Eye (tissue), 1 donor: ENCODE measurements at regions not wholly inside any gene's neighbourhood (a gene's known extent, or its start where the extent isn't known, plus 50 kb on each side); places are given as distances from the start of the nearest gene placed in this dataset.
"Not testable (repeated sequence)": the region's sequence is repeated elsewhere in the genome, so short reads cannot be mapped to it uniquely, and the experiment has no call there.

Experiments used
- DNase-seq: peaks from one replicate; pipeline ENCODE4 v3.0.0-alpha.2; 2015

GRCh38 chr3:177887475-177887874, 648.8 kb upstream of the KCNMB2 start:
- DNase-seq, result no peak

DNA sequence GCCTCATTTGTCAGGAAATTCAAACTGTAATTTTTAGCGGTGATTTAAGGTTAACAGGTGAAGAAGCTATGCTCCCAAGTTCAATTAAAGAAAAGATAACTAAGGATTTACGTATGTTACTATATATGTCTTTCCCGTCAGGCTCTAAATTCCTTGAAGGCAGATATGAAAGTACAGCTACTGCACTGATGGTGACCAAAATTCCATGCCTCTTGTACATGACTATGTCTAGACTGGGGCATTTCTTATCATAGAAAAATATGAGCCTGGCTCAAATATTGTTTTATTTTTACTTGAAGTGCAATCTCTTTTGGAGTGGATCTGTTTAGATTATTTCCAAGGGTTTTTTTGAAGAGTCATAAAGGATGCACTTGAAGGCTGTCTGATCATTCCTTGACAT, 647.1 kb upstream of the KCNMB2 start:
- no peak for DNase-seq

DNA sequence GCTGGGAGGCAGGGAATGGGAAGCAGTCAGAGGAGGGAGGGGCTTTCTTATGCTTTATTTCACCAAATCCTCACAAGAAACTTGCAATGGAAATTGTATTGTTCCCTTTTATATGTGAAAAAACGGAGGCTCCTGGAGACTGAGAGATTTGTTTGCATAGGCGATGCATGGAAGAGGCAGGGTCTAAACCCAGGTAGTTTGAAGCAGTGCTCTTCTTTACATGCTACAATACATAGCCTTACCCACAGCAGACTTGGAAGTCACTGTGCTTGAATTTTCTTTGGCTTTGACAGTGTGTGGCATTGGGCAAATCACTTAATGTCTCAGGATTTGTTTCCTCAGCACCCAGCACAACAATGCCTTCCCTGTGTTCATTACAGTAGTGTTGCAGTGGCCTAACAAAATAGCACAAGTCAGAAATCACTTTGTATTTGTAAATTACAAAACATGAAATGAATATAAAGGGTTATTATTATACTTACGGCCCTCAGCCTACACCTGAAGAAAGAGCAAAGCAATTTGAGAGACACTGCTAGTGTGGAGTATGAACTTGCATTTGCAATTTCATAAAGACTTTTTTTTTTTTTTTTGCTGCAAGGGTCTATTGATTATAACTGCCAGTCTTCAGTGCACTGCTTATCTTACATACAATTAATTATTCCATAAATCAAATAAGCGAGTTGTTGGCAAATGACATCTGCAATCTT, 646.4 kb upstream of the KCNMB2 start:
- DNase-seq, result no peak

DNA sequence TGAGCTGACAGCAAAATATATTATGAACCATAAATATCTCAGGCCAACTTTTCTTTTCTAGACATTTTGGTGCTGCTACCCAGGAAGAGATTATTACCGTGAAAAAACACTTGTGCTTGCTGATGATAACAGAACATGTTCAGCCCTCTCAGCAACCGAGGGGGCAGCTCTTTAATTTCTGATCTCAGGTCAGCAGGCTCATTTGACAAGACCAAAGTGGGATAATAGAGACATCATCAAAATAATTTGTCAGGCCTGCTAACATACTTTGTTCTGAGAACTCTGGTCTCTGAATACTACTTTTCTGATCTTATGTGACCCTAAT, 645.9 kb upstream of the KCNMB2 start:
- no peak for DNase-seq

GRCh38 chr3:177891569-177891968, 644.7 kb upstream of the KCNMB2 start:
- not testable (repeated sequence) for DNase-seq

DNA sequence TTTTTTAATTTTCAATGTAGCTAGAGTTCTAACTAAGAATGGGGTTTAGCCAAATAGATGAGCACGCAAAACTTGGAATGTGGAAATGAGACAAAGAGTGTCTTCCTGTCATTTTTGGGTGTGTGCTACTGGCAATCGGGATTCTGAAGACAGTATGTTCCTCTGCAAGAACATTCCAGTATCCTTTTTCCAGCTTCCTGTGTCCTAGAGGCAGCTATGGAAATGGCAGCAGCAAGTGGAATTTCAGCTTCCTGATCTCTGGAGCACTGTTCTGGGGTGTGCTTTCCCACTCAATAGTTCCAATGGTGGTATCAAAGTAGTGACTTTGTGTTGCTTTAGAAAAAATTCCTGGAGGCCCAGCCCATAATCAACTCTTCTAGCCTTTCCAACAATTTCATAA, 642.9 kb upstream of the KCNMB2 start:
- DNase-seq, result no peak

GRCh38 chr3:177894081-177894728, 642.0 kb upstream of the KCNMB2 start:
- no peak for DNase-seq

- DNase-seq, result no peak
Observed at GRCh38 chr3:177898185-177898584, 638.1 kb upstream of the KCNMB2 start.

DNA sequence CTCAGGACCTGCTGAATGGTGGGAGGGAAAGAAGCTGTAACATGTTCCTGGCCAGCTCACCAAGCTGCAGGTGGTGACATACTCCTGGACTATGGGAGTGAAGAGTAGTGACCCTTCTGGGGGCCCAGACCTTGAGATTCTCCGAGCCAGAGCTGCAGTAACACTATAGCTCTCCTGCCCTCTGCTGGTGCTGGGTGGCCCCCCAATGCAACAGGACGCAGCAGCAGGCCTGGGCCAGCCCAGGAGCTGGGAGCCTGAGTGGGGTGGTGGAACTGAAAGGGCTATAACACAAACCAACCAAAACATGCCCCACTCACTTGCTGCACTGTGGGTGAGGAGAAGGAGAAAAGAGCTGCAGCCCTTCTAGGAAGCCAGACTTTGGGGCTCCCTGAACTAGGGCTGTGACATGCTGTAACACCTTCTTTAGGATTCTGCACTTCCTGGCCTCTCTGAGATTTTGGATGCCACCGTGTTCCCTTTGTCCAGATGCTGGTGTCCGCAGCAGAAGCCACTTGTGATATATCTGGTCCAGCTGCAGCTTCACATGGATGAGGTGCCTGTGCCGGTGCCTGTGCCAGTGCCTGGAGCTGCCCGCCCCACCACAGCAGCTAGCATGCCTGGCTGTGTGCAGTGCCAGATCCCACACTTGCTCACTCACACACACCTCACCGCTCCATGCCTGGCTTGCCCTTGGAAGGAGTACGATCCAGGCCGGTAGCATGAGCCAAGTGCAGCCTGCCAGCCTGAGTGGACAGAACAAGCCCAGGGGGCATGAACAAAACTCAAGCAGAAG, 636.8 kb upstream of the KCNMB2 start:
- DNase-seq, result no peak

GRCh38 chr3:177902876-177903275, 633.4 kb upstream of the KCNMB2 start:
- DNase-seq, result no peak

DNA sequence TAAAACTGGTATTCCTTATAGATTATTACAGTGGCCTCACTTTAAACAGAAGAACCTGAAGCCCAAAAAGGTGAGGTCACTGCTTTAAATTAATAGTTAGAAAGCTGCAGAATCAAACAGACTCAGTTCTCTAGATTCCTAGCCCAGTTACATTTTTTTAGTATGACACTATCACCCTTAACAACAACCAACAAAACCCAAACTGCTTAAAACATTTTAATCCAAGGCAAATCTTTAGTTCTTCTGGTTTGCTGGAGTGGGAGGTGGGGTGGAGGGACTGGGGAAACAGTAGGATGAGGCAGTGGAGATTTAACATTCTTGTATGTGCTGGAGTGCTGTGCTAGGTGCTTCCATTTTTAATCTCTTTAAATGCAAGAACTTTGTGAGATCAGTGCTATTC, 631.6 kb upstream of the KCNMB2 start:
- DNase-seq, result no peak

DNA sequence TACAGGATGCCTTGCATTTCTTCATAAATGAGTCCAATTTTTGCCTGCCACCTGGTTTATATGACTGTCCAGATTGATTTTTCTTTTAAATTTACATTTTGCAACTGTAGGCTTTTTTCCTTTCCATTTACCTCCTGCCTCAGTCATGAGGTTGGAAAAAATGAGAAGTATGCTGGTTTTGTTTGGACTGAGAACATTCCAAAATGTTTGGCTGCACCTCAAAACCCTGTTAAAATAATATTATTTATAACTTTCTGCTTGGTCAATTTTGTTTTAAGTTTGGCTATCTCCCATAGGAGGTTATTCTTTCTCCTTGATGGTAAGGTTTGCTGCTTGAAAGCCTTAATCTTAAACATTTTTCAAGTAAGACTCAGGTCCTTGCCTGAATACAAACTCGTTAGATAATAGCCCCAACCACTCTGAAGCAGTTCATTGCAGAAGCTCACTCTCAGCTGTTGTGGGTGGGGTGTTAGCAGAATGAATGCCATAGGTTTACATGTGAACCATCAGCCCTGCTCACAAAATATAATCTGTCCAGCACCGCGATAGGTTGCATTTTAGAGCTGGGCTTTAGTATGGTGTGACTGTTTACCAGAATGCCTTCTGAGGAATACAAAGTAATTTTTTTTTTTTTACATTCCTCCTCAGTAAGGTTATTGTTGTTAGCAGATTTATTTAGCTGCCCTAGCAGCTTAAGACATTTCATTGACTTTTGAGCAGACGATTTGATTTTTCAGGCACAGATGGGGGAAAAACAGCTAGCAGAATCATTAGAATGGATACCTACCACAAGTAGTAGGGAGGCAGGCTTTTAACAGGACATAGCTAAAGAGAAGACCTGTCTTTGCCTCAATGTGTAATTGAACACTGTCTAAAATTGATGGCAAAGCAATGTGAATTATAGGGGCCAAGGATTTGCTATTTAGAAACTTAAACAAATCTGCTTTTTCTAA, 630.8 kb upstream of the KCNMB2 start:
- DNase-seq, result peak; percentile 42

- peak; percentile 68 for DNase-seq
Observed at GRCh38 chr3:177906126-177906511, 630.1 kb upstream of the KCNMB2 start.

GRCh38 chr3:177906578-177907229, 629.5 kb upstream of the KCNMB2 start:
- DNase-seq, result no peak

- DNase-seq, result not testable (repeated sequence)
Observed at GRCh38 chr3:177909530-177909929, 626.7 kb upstream of the KCNMB2 start.

DNA sequence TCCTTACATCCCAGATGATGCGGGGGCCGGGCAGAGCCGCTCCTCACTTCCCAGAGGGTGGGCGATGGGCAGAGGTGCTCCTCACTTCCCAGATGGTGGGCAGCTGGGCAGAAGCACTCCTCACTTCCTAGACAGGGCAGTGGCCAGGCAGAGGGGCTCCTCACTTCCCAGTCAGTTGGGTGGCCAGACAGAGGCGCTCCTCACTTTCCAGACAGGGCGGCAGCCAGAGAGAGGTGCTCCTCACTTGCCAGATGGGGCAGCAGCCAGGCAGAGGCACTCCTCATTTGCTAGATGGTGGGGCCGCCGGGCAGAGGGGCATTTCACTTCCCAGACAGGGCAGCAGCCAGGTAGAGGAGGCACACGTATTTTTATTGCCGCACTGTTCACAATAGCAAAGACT, 622.0 kb upstream of the KCNMB2 start:
- DNase-seq, result no peak

DNA sequence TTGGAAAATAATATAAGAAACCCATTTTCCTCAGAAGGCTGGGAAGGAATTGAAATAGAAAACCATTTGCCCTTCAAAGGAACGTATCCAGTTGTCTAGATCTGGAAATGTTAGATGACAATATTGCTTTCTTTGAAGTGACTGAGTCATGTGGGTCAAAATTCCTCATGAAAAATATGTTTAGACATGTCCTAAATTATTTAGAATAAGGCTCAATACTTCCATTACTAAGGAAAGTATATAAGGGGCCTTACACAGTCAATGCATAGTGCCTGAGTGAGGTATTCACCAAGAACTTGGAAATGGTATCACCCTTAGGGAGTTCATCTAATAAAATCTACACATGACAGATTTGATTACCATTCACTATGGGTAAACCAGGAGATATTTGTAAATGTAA, 619.8 kb upstream of the KCNMB2 start:
- DNase-seq, result no peak

DNA sequence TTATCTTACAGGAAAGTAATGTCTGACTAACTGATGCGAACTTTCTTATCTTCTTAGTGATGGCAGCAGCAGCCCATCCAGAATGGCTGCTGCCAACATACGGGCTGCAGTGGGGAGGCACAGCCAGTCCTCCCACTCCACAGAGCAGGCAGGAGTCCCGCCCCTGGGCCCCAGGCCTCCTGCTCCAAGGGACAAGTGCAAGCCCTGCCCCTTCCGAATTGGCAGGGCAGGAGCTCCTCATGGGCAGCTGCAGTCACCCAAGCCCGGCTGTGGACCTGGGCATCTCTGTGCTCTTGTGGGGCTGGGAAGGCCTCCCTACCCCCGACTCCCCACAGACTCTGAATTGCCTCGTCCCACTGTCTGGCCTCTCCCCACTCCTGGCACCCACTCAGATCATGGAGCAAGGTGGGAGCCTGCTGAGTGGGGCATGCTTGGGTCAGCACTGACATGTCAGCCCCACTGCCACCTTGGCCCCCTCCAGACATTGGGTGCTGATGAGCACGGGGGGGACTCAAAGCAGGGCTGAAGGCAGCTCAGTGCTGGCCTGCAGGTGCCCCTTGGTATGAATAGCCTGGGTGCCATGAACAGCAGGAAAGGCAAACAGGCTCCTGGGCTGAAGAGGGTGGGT, 618.9 kb upstream of the KCNMB2 start:
- no peak for DNase-seq

DNA sequence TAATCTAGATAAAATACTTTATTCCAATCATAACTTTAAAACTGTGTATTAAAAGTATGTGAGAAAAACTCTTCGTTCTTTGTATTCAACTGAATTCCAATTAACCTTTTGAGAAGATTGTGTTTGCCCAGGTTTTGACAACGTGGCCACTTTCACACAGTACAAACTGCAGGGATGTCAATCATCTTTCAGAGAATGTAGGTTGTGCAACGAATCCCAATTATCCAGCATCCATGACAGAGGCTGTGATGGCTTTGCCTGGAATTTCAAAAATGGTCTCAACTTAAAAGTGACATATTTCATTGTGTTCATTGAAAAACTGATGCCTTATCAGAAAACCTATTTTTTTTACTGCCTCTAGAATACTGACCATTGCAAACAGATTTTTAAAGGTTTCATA, 615.1 kb upstream of the KCNMB2 start:
- peak; percentile 52 for DNase-seq

- DNase-seq, result no peak
Observed at GRCh38 chr3:177924261-177924660, 612.0 kb upstream of the KCNMB2 start.

- no peak for DNase-seq
Observed at GRCh38 chr3:177928172-177928873, 607.9 kb upstream of the KCNMB2 start.
